Effector memory CD4-positive, alpha-beta T cell (primary cell): ENCODE measurements at regions not wholly inside any gene's neighbourhood (a gene's known extent, or its start where the extent isn't known, plus 50 kb on each side); places are given as distances from the start of the nearest gene placed in this dataset.

Experiments used
- DNase-seq, 3 donors: peaks; one replicate each; pipeline ENCODE4 v3.0.0-alpha.2; 2020
- H3K27ac ChIP-seq: 2 replicates; pipeline ENCODE4 v1.7.0; 2013; ENCODE audit warnings: mild to moderate bottlenecking, low read length, moderate library complexity; ENCODE audit not compliant: insufficient read depth, poor library complexity, severe bottlenecking
- H3K27me3 ChIP-seq: replicated peaks from 2 replicates; pipeline ENCODE4 v1.7.0; 2013; ENCODE audit warnings: mild to moderate bottlenecking, low read length; ENCODE audit not compliant: insufficient read depth, control insufficient read depth, poor library complexity, severe bottlenecking
- H3K36me3 ChIP-seq: 2 replicates; pipeline ENCODE4 v1.7.0; 2013; ENCODE audit warnings: mild to moderate bottlenecking, low read length, moderate library complexity; ENCODE audit not compliant: control insufficient read depth, insufficient read depth
- H3K4me1 ChIP-seq: 2 replicates; pipeline ENCODE4 v1.7.0; 2013; ENCODE audit warnings: low read length, mild to moderate bottlenecking; ENCODE audit not compliant: control insufficient read depth, insufficient read depth, poor library complexity, severe bottlenecking
- H3K4me3 ChIP-seq: 2 replicates; pipeline ENCODE4 v1.7.0; 2013; ENCODE audit warnings: low read length, low read depth, mild to moderate bottlenecking; ENCODE audit not compliant: insufficient read depth, poor library complexity, severe bottlenecking
- H3K9me3 ChIP-seq: 2 replicates; pipeline ENCODE4 v1.7.0; 2013; ENCODE audit warnings: mild to moderate bottlenecking, low read length, moderate library complexity; ENCODE audit not compliant: control insufficient read depth

DNA sequence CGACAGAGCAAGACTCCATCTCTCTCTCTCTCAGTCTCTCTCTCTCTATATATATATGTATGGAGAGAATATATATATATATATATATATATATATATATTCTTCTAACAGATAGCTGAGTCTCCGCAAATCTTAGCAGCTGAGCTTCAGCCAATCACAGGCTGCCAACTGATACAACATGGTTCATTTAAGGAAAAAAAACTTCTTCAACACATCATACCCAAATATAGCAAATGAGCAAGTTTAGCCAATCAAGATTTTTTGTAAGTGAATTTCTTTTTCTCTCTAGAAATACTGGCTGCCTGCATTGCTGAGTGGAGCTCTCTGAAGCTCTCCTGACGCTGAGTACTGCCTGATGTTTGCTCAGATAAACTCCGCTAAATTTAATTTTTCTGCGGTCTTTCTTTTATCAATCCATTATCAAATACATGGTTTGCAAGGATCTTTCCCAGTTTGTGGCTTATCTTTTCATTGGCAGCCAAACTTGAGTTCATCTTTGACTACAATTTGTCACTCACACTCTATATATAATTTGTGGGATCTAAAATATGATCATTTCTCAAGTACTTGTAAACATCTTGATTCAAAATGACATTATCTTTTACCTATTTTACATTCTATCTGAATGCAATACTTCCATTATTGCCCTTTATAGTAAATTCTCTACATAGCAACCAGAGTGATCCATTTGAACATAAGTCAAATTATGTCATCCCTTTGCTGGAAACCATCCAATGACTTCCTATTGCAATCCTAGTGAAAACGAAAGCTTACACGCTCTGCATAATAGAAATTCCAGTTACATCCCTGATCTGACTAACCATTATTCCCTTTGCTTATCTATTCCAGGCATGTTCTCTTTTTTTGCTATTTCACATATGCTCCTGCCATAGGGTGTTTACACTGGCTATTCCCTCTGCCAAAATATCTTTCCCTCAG lies 2131.7 kb downstream of the MRPL39 start:
- H3K9me3 ChIP-seq, result no peaks in the 10 kb centered on the region
- H3K27ac ChIP-seq, result no peak overlapping the region
- no peaks in the 10 kb centered on the region for H3K27me3 ChIP-seq
- no peaks in the 10 kb centered on the region for H3K36me3 ChIP-seq
- no peak overlapping the region for H3K4me3 ChIP-seq
- no peak for DNase-seq
- H3K4me1 ChIP-seq, result no peaks in the 10 kb centered on the region

DNA sequence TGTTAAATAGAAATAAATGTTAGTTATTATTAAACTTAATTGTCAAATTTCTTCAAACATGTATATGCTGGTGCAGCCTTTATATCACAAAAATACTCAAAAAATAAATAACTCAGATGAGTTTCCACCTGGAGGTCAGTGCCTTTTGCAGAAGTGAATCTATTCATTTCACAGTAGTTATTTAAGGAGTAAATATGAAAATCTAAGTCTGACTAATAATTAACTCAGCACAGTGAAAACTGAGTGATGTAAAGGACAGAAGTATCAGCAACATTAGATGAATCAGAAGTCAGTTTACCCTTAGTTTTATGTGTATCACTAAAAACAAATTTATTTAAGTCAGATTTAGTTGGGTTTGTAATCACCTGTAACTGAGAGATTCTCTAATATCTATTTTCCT lies 2135.4 kb downstream of the MRPL39 start:
- H3K4me1 ChIP-seq, result no peaks in the 10 kb centered on the region
- H3K9me3 ChIP-seq, result no peaks in the 10 kb centered on the region
- H3K4me3 ChIP-seq, result no peak overlapping the region
- no peak overlapping the region for H3K27ac ChIP-seq
- no peak for DNase-seq
- no peaks in the 10 kb centered on the region for H3K27me3 ChIP-seq
- no peaks in the 10 kb centered on the region for H3K36me3 ChIP-seq

DNA sequence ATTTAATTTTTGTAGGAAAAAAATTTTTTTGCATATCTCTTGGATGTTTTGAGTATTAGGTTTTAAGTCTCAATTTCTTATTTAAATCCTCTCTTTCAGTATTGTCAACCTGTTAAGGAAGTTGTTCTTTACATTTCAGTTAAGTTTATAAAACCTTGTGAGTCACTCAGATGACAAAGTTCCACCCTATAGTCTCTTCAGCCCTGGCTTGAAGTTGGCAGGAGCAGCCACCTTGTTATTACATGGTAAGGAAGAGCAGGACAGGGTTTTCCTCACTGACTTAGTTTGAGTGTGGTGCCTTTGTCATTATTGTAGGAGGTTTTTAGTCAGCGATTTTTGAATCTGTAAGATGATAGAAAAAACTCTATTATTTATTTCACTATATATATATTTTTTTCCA lies 2143.9 kb downstream of the MRPL39 start:
- H3K36me3 ChIP-seq, result no peaks in the 10 kb centered on the region
- no peaks in the 10 kb centered on the region for H3K4me1 ChIP-seq
- no peak for DNase-seq
- H3K4me3 ChIP-seq, result no peak overlapping the region
- H3K27ac ChIP-seq, result no peak overlapping the region
- no peaks in the 10 kb centered on the region for H3K27me3 ChIP-seq
- no peaks in the 10 kb centered on the region for H3K9me3 ChIP-seq

DNA sequence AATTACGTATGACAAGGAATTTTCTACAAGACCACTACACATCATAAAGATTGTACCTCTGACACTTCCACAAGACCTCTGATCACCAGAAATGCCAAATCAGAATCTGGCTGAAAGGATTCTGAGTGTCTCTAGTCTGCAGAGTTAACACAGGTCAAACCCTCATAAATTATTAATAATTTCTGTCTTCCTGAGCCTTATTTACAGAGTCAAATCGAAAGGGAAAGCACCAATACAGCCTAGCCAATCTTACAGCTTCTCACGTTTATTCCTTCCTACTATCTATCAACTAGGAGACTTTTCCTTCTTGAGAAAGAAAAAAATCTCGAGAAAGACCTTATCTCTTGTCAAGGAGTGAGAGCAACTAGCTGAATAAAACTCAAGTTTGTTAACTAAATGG lies 2151.6 kb downstream of the MRPL39 start:
- Histone ChIP-seq H3K4me3 (no peak overlapping the region), H3K27ac (no peak overlapping the region), H3K27me3 (no peaks in the 10 kb centered on the region), H3K9me3 (no peaks in the 10 kb centered on the region), H3K4me1 (no peaks in the 10 kb centered on the region), H3K36me3 (no peaks in the 10 kb centered on the region)
- DNase-seq, result no peak

DNA sequence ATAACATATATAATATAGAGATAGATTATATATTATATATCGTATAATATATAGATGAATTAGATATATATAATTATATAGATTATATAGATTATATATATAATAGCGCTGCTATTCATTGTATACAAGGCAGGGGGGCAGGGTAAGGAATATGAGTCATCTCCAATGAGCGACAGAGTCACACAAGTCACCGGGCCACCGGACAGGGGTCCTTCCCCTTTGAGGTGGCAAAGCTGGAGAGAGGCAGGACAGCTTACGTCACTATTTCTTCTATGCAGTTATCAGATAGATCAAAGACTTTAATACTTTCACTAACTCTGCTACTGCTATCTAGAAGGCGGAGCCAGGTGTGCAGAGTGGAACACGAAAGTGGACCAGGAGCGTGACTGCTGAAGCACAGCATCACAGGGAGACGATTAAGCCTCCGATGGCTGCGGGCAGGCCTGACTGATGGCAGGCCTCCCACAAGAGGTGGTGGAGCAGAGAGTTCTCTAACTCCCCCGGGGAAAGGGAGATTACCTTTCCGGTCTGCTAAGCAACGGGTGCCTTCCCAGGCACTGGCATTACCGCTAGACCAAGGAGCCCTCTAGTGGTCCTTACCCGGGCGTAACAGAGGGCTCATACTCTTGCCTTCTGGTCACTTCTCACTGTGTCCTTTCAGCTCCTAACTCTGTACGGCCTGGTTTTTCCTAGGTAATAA lies 2154.7 kb downstream of the MRPL39 start:
- no peak overlapping the region for H3K27ac ChIP-seq
- H3K9me3 ChIP-seq, result no peaks in the 10 kb centered on the region
- H3K36me3 ChIP-seq, result no peaks in the 10 kb centered on the region
- DNase-seq, result no peak
- H3K4me1 ChIP-seq, result no peaks in the 10 kb centered on the region
- H3K4me3 ChIP-seq, result no peak overlapping the region
- no peaks in the 10 kb centered on the region for H3K27me3 ChIP-seq

DNA sequence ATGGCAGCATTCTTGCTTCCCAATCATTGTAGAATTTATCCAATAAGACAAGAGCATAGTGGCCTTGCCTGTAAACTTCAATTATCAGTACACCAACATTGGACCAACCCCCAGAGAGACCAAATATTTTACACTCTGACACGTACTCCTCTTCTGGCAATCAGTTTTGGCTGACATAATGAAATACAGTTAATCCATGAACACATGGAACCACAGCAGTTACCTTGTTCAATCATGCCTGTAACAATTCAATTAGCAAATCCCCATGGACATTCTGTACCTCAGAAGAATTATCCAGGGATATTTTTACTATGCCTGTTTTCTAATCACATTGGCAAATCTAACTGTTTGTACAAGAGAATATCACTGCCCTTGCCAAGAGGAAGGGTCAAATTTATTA lies 2162.0 kb downstream of the MRPL39 start:
- H3K4me3 ChIP-seq, result no peak overlapping the region
- H3K9me3 ChIP-seq, result no peaks in the 10 kb centered on the region
- H3K27ac ChIP-seq, result no peak overlapping the region
- H3K27me3 ChIP-seq, result no peaks in the 10 kb centered on the region
- H3K36me3 ChIP-seq, result no peaks in the 10 kb centered on the region
- no peak for DNase-seq
- no peaks in the 10 kb centered on the region for H3K4me1 ChIP-seq

DNA sequence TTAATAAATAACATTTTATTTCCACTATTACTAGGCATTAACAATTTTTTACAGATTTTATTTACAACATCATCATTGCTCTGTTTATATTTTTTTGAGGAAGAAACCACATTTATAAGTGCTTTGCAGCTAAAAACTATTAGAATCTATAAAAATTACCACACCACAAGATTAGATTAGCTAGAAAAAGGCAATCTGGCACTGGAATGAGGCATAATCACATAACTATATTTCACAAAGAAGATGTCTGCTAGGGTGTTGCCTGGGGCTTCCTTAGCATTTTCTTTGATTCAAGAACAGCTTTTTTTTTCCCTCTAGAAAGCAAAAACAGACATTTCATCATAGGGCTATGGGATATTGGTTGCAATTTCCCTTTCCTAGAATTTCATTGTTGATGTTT lies 2169.2 kb downstream of the MRPL39 start:
- no peaks in the 10 kb centered on the region for H3K4me1 ChIP-seq
- no peak overlapping the region for H3K27ac ChIP-seq
- DNase-seq, result no peak
- no peaks in the 10 kb centered on the region for H3K9me3 ChIP-seq
- H3K4me3 ChIP-seq, result no peak overlapping the region
- no peaks in the 10 kb centered on the region for H3K27me3 ChIP-seq
- H3K36me3 ChIP-seq, result no peaks in the 10 kb centered on the region

DNA sequence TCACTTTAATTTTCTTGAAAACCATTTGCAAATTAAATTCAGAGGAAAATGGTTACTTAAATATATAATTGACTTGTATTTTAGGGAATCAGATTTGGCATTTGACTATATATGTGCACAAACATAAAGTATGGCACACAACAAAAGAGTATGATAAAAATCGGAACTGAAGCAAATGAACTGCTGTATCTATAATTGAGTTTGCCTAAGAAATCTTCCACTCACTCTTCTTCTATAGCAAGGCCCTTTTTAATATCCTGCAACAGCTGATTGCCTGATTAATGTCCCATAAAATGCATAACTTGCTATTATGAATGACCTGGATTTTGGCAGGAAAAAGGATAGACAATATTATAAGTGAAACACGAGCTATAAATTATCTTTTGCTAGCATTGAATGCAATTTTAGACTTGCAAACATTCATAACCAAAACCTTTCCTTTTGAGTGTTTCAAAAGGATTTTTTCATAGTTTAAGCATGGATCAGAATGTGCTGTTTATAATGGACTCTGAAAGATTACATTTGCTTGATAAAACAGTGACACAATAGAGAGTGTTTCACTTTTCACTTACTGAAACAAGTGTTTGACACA lies 2204.3 kb downstream of the MRPL39 start:
- Histone ChIP-seq H3K4me3 (no peak overlapping the region), H3K27me3 (no peaks in the 10 kb centered on the region), H3K4me1 (no peaks in the 10 kb centered on the region), H3K36me3 (no peaks in the 10 kb centered on the region), H3K9me3 (no peaks in the 10 kb centered on the region), H3K27ac (no peak overlapping the region)
- no peak for DNase-seq

DNA sequence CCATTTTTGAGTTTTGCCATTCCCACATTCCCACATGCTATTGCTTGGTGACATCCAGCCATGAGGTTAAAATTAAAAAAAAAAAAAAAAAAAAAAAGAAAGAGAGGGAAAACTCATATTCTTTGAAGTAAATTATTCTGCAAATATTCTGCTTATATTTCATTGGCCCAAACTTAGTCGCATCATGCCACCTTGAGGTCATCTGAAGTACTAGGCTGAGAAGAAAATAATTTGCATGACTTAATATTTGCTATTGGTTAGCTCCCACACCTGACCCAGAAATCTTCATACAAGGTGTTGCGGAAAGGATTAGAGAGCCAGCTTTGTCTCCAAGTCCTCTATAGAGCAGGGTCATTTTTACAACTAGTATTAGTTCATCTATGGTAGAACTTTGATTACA lies 2206.0 kb downstream of the MRPL39 start:
- no peak for DNase-seq

DNA sequence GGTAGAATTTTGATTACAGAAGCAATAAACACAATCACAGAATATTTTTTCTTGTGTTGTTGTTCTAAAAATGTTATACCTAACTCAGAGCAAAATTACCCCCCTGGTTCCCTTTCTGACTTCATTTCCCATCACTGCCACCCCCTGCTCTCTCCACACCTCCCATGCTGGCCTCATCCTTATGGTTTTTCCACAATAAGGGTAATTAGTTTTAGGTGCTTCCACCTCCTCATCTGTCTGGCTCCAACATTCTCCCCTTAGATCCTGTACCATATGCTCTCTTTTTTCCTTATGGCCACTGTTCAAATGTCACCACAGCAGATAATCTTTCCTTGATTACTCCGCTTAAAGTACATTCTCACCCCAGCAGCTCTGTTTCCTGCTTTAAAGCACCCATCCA lies 2208.6 kb downstream of the MRPL39 start:
- Histone ChIP-seq H3K4me3 (no peak overlapping the region), H3K9me3 (no peaks in the 10 kb centered on the region), H3K4me1 (no peaks in the 10 kb centered on the region), H3K36me3 (no peaks in the 10 kb centered on the region), H3K27ac (no peak overlapping the region), H3K27me3 (no peaks in the 10 kb centered on the region)
- no peak for DNase-seq

More for the DNA sequence above, 2206.0 kb downstream of the MRPL39 start:
- no peaks in the 10 kb centered on the region for H3K36me3 ChIP-seq
- no peaks in the 10 kb centered on the region for H3K4me1 ChIP-seq
- H3K9me3 ChIP-seq, result no peaks in the 10 kb centered on the region
- no peak overlapping the region for H3K27ac ChIP-seq
- H3K27me3 ChIP-seq, result no peaks in the 10 kb centered on the region
- H3K4me3 ChIP-seq, result no peak overlapping the region
